Ovary (tissue), 7 donors: ENCODE measurements at regions not wholly inside any gene's neighbourhood (a gene's known extent, or its start where the extent isn't known, plus 50 kb on each side); places are given as distances from the start of the nearest gene placed in this dataset.

Experiments
- DNase-seq, 5 donors: peaks; one replicate each; pipeline ENCODE4 v3.0.0-alpha.2; 2019 to 2020
- H3K27ac ChIP-seq, 2 donors: fragments of 200-600 bp; one replicate each; pipeline versions ENCODE4 v1.5.1 to v1.8.0; 2019 to 2022
- H3K27me3 ChIP-seq: fragments of 200-600 bp; one replicate; pipeline ENCODE4 v1.8.0; 2022
- H3K36me3 ChIP-seq: fragments of 200-600 bp; sonication (generic); one replicate; pipeline ENCODE4 v1.5.1; 2019
- H3K4me1 ChIP-seq: one replicate; pipeline ENCODE4 v1.8.1; 2013; ENCODE audit warnings: mild to moderate bottlenecking, moderate library complexity; ENCODE audit not compliant: insufficient read depth
- H3K4me3 ChIP-seq: fragments of 200-600 bp; sonication (generic); one replicate; pipeline ENCODE4 v1.5.1; 2017
- H3K9me3 ChIP-seq, 2 donors: fragments of 200-600 bp in 1 of 2; sonication (generic) in 1 of 2; one replicate each; pipeline versions ENCODE4 v1.5.1 to v1.8.1; 2013 to 2019; ENCODE audit warnings: mild to moderate bottlenecking in 1 of 2, moderate library complexity in 1 of 2
- EP300 ChIP-seq: sonication (generic); formaldehyde crosslinking; IDR thresholded peaks from one replicate; pipeline ENCODE4 v1.6.1; 2017; ENCODE audit warnings: antibody characterized with exemption
- POLR2A ChIP-seq: fragments of 450-650 bp; IDR thresholded peaks from one replicate; pipeline ENCODE4 v1.6.1; 2017; ENCODE audit warnings: antibody characterized with exemption, mild to moderate bottlenecking, moderate library complexity
- WGBS, 3 donors: extraction: QIAGEN DNeasy Blood & Tissue Kit in 1 of 3; methylation state at CpG; one replicate each; pipeline versions ENCODE4 v1.1.5 to v1.1.7; 2013 to 2017; 5-methylcytosine and 5-hydroxymethylcytosine counted together
- intact Hi-C, 4 donors: fragments of 100-400 bp; cut with DNase I; formaldehyde crosslinking; loops; one replicate each; pipeline versions ENCODE4 v1.11.0 to v1.15.1; 2022 to 2023
- TF ChIP-seq, protein P1 (sequence below), 3 donors: fragments of 450-650 bp in 2 of 3; fragments of 200-600 bp in 1 of 3; IDR thresholded peaks; one replicate each; pipeline versions ENCODE4 v1.5.1 to v1.8.0; 2016 to 2022; ENCODE audit warnings: antibody characterized with exemption in 3 of 3, mild to moderate bottlenecking in 1 of 3
- donor health status: DM: no; HTN: no; CAD: no; lungs with moderate emphysema.
- donor health status: DM: no; HTN: no; CAD: no.
- donor health status: Bipolar disorder and iron deficiency.
- donor health status: DM: no; HTN: no; CAD: no.
- donor health status: DM: yes; HTN: yes; CAD: no.

DNA sequence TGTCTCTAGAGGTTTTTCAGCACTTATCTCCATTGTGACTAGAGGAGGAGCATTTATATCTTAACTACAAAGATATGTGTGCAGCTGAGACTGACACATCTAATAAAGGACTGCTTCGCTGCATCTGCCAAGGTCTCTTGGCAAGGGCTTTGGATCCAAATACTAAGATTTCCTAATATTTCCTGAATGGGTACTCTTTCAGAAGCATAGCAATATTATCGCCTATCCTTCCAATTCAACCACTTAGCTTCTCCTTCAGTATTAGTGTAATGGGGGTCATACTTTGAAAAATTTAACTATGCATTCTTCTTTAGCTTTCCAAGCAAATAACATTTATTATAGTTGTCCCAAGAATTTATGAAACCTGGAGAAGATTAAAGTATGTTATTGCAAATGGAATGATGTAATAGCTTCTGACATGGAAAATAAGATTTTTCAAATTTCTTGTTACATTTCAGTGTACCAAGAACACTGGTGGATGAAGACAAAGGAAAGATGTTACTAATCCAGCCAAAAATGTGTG is 243.0 kb upstream of the PDE3A start:
- no peaks in the 10 kb centered on the region for H3K4me1 ChIP-seq
- DNase-seq, result no peak
- no peaks in the 10 kb centered on the region for H3K9me3 ChIP-seq
- no peak overlapping the region for H3K4me3 ChIP-seq
- no peaks in the 10 kb centered on the region for H3K36me3 ChIP-seq
- TF ChIP-seq, protein P1, sequence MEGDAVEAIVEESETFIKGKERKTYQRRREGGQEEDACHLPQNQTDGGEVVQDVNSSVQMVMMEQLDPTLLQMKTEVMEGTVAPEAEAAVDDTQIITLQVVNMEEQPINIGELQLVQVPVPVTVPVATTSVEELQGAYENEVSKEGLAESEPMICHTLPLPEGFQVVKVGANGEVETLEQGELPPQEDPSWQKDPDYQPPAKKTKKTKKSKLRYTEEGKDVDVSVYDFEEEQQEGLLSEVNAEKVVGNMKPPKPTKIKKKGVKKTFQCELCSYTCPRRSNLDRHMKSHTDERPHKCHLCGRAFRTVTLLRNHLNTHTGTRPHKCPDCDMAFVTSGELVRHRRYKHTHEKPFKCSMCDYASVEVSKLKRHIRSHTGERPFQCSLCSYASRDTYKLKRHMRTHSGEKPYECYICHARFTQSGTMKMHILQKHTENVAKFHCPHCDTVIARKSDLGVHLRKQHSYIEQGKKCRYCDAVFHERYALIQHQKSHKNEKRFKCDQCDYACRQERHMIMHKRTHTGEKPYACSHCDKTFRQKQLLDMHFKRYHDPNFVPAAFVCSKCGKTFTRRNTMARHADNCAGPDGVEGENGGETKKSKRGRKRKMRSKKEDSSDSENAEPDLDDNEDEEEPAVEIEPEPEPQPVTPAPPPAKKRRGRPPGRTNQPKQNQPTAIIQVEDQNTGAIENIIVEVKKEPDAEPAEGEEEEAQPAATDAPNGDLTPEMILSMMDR (IDR thresholded peaks at IDR 0.05), result no peak
- TF ChIP-seq EP300, result no peak
- TF ChIP-seq POLR2A, result no peak
- no peak overlapping the region for H3K27ac ChIP-seq
- H3K27me3 ChIP-seq, result no peaks in the 10 kb centered on the region
- WGBS, 3 donors, result 53 to 90% (median 81%) methylated on average over 2 of the region's 2 CpGs
- intact Hi-C loops, result no loop called here

DNA sequence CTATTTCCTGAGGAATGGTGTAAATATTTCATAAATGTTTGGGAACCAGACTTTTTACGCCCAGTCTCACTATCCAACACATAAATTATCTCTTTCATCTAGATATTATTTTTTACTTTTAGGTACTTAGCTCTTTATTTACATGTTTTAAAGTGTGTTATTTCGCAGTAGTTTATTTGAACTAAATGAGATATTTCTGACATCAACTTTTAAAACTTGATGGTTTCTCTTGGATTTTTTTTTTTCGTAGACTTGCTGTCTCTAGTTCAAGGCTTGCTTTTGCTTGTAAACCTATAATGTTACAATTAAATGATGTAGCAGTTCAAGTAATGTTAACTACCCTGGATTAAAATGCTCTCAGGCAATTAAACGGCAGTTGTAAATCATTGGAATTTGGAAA is 241.7 kb upstream of the PDE3A start:
- TF ChIP-seq EP300, result no peak
- Histone ChIP-seq H3K4me3 (no peak overlapping the region), H3K9me3 (no peaks in the 10 kb centered on the region), H3K36me3 (no peaks in the 10 kb centered on the region), H3K4me1 (no peaks in the 10 kb centered on the region), H3K27me3 (no peaks in the 10 kb centered on the region), H3K27ac (no peak overlapping the region)
- intact Hi-C loops, result no loop called here
- no peak for DNase-seq
- 85 to 90% (median 87%) methylated on average over 4 of the region's 4 CpGs for WGBS, 3 donors

DNA sequence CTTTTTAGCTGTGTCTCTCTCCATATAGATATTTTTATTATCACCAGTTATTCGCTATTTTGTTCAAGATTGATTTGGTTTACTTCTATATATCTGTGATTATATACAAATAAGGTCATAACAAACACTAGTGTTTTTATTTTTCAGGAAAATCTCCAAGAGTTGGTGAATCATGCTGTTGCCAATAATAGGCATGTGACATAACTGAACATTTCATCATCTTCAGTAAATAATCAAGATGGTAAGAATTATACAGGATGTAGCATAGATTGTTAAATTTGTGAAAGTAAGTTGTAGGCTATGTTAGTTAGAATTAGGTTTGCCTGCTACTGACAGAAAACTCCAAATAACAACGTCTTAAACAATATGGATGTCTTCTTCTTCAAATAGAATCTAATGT is 240.9 kb upstream of the PDE3A start:
- intact Hi-C loops, result no loop called here
- H3K9me3 ChIP-seq, result no peaks in the 10 kb centered on the region
- 89 to 91% (median 90%) methylated on average over 2 of the region's 2 CpGs for WGBS, 3 donors
- DNase-seq, result no peak
- no peak overlapping the region for H3K27ac ChIP-seq
- H3K27me3 ChIP-seq, result no peaks in the 10 kb centered on the region
- H3K4me1 ChIP-seq, result no peaks in the 10 kb centered on the region
- H3K4me3 ChIP-seq, result no peak overlapping the region
- TF ChIP-seq EP300, result no peak
- TF ChIP-seq, protein P1 (IDR thresholded peaks at IDR 0.05), result no peak
- no peak for TF ChIP-seq POLR2A
- H3K36me3 ChIP-seq, result no peaks in the 10 kb centered on the region

DNA sequence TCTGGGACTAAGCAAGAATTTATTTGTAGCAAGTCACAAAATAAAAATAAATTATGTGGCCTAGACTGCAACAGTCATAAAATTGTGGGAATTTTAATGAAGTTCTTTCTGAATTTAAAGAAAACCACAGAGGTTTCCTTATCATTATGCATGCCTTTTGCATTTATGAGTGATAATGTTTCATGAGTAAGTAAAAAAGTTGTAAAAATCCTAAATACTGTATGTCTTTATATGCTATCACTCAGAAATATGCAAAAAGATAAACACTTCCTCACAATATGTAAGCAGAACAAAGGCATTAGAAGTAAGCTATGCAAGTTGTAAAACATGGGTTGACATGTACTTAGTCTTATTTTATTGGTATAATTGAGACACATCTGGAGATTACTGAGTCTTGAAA is 239.4 kb upstream of the PDE3A start:
- Histone ChIP-seq H3K9me3 (no peaks in the 10 kb centered on the region), H3K27me3 (no peaks in the 10 kb centered on the region), H3K4me1 (no peaks in the 10 kb centered on the region), H3K36me3 (no peaks in the 10 kb centered on the region), H3K27ac (no peak overlapping the region), H3K4me3 (no peak overlapping the region)
- TF ChIP-seq, protein P1 (IDR thresholded peaks at IDR 0.05), result no peak
- TF ChIP-seq EP300 (no peak), POLR2A (no peak)
- DNase-seq, result no peak
- intact Hi-C loops, result no loop called here

DNA sequence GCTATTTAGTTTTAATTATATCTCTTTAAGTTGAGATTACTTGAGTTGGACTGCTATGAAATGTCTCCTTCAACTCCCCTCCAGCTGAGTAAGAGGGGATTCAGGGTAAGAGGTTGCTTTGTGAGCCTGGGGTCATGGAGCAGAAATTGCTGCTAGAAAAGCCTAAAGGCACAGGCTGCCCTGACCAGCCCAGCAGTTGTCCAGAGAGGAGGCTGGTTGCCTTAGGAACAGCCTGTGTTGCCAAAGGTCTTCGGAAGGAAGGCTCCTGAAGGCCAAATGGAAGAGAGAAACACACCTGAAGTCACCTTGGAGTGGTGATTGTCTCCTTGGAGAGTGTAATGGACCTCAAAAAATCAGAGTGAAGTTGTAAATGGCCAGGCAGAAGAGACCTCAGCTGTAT is 235.5 kb upstream of the PDE3A start:
- no peaks in the 10 kb centered on the region for H3K27me3 ChIP-seq
- no peaks in the 10 kb centered on the region for H3K36me3 ChIP-seq
- H3K9me3 ChIP-seq, result no peaks in the 10 kb centered on the region
- intact Hi-C loops, result no loop called here
- no peaks in the 10 kb centered on the region for H3K4me1 ChIP-seq
- no peak overlapping the region for H3K4me3 ChIP-seq
- DNase-seq, result no peak
- 84 to 100% (median 96%) methylated on average over 1 of the region's 1 CpG for WGBS, 3 donors
- no peak overlapping the region for H3K27ac ChIP-seq
- no peak for TF ChIP-seq EP300

DNA sequence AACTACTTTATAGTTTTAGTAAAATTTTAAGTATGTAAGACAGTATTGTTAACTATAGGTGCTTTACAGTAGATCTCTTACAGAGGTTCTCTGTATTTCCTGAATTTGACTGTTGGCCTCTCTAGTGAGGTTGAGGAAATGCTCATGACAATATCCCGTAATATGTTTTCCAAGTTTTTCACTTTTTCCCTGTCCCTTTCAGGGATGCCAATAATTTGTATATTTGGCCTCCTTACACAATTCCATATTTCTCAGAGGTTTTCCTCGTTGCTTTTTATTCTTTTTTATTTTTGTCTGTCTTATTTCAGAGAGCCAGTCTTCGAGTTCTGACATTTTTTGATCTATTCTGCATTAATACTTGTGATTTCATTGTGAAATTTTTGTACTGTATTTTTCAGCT is 233.7 kb upstream of the PDE3A start:
- H3K9me3 ChIP-seq, result no peaks in the 10 kb centered on the region
- DNase-seq, result no peak
- intact Hi-C loops, result no loop called here
- 75 to 89% (median 77%) methylated on average over 3 of the region's 3 CpGs for WGBS, 3 donors
- H3K36me3 ChIP-seq, result no peaks in the 10 kb centered on the region
- no peak overlapping the region for H3K4me3 ChIP-seq
- H3K27me3 ChIP-seq, result no peaks in the 10 kb centered on the region
- H3K27ac ChIP-seq, result no peak overlapping the region
- H3K4me1 ChIP-seq, result no peaks in the 10 kb centered on the region
- TF ChIP-seq, protein P1 (IDR thresholded peaks at IDR 0.05), result no peak
- TF ChIP-seq EP300 (no peak), POLR2A (no peak)
